HEK293T (cell line): ENCODE measurements at regions not wholly inside any gene's neighbourhood (a gene's known extent, or its start where the extent isn't known, plus 50 kb on each side); places are given as distances from the start of the nearest gene placed in this dataset.
"Not testable (repeated sequence)": the region's sequence is repeated elsewhere in the genome, so short reads cannot be mapped to it uniquely, and the experiment has no call there.

ENCODE experiments used
- ARNT ChIP-seq: fragments of 450-650 bp; IDR thresholded peaks from 2 replicates; pipeline ENCODE4 v1.6.1; 2017; ENCODE audit warnings: mild to moderate bottlenecking
- BHLHE40 ChIP-seq: fragments of 450-650 bp; IDR thresholded peaks from 2 replicates; pipeline ENCODE4 v1.6.1; 2016; ENCODE audit warnings: mild to moderate bottlenecking, moderate library complexity, borderline replicate concordance
- FOXA1 ChIP-seq: fragments of 450-650 bp; IDR thresholded peaks from 2 replicates; pipeline ENCODE4 v1.6.1; 2016; ENCODE audit warnings: mild to moderate bottlenecking
- FOXM1 ChIP-seq: fragments of 450-650 bp; IDR thresholded peaks from 2 replicates; pipeline ENCODE4 v1.6.1; 2017; ENCODE audit warnings: mild to moderate bottlenecking, borderline replicate concordance
- HDGF ChIP-seq: fragments of 450-650 bp; IDR thresholded peaks from 2 replicates; pipeline ENCODE4 v1.6.1; 2017; ENCODE audit warnings: antibody characterized with exemption, borderline replicate concordance
- NFRKB ChIP-seq: fragments of 450-650 bp; IDR thresholded peaks from 2 replicates; pipeline ENCODE4 v1.6.1; 2016; ENCODE audit warnings: mild to moderate bottlenecking, moderate library complexity
- PKNOX1 ChIP-seq: fragments of 450-650 bp; IDR thresholded peaks from 2 replicates; pipeline ENCODE4 v1.6.1; 2016
- SP1 ChIP-seq: fragments of 450-650 bp; IDR thresholded peaks from 2 replicates; pipeline ENCODE4 v1.6.1; 2017
- SUZ12 ChIP-seq: fragments of 450-650 bp; IDR thresholded peaks from 2 replicates; pipeline ENCODE4 v1.6.1; 2016; ENCODE audit warnings: mild to moderate bottlenecking
- TARDBP ChIP-seq: fragments of 450-650 bp; IDR thresholded peaks from 2 replicates; pipeline ENCODE4 v1.6.1; 2016
- ZNF384 ChIP-seq: fragments of 450-650 bp; IDR thresholded peaks from 2 replicates; pipeline ENCODE4 v1.6.1; 2016

- not testable (repeated sequence) for TF ChIP-seq ZNF384, SUZ12, PKNOX1, BHLHE40, FOXM1, HDGF, NFRKB, TARDBP, FOXA1, SP1, ARNT
These were observed 134.3 kb downstream of the TNFRSF13B start for GRCh38 chr17:16837468-16838266.
